ENCODE measurements at regions not wholly inside any gene's neighbourhood (a gene's known extent, or its start where the extent isn't known, plus 50 kb on each side); places are given as distances from the start of the nearest gene placed in this dataset.

DNA sequence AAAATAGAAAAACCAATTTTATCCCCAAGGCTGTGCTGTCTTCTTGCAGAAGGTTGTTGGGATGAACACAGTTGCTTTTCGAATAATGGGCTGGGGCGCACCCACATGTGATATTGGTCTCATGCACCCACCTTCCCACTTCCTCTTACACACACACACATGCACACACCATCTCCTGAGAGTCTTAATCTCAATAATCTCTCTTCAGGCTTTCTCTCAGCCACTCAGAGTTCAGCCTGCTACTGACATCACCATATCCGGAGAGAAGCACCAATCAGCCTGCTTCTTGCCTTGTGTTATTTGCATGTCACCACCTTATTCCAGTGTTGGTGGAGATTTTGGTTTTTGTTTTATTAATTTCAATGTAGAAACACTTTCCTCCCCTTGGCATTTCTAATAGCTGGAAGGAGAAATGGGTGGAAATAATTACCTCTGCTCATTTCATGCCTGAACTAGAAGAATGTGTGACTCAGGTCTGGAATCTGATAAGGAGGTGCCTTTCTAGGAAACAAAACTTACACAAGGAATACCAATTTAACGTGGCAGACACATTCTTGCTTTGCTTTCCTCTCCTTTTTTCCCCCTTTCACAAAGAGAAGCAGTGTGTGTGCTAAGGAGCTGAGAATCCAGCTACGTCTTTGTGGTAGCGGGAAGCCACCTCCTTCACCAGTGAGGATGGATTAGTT, 400.2 kb downstream of the MID1IP1 start:
- Histone ChIP-seq H3K36me3 (ENCODE audit: control insufficient read depth, insufficient read depth, low read length) (no peaks in the 10 kb centered on the region), H3K4me3 (ENCODE audit: low read depth, low read length) (no peak overlapping the region), H3K27me3 (ENCODE audit: control insufficient read depth, insufficient read depth, low read length) (no peaks in the 10 kb centered on the region)
- TF ChIP-seq, protein P1, sequence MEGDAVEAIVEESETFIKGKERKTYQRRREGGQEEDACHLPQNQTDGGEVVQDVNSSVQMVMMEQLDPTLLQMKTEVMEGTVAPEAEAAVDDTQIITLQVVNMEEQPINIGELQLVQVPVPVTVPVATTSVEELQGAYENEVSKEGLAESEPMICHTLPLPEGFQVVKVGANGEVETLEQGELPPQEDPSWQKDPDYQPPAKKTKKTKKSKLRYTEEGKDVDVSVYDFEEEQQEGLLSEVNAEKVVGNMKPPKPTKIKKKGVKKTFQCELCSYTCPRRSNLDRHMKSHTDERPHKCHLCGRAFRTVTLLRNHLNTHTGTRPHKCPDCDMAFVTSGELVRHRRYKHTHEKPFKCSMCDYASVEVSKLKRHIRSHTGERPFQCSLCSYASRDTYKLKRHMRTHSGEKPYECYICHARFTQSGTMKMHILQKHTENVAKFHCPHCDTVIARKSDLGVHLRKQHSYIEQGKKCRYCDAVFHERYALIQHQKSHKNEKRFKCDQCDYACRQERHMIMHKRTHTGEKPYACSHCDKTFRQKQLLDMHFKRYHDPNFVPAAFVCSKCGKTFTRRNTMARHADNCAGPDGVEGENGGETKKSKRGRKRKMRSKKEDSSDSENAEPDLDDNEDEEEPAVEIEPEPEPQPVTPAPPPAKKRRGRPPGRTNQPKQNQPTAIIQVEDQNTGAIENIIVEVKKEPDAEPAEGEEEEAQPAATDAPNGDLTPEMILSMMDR (IDR thresholded peaks at IDR 0.05; ENCODE audit: insufficient read depth, low read length, poor library complexity, severe bottlenecking): no peak
- DNase-seq (ENCODE audit: low read depth): peak; percentile 55

- no peak for DNase-seq (ENCODE audit: low read depth)
- no peaks in the 10 kb centered on the region for H3K36me3 ChIP-seq (ENCODE audit: control insufficient read depth, insufficient read depth, low read length)
- TF ChIP-seq, protein P1 (IDR thresholded peaks at IDR 0.05; ENCODE audit: insufficient read depth, low read length, poor library complexity, severe bottlenecking): no peak
- H3K27me3 ChIP-seq (ENCODE audit: control insufficient read depth, insufficient read depth, low read length): no peaks in the 10 kb centered on the region
- no peak overlapping the region for H3K4me3 ChIP-seq (ENCODE audit: low read depth, low read length)
These were observed 401.4 kb downstream of the MID1IP1 start for GRCh38 chrX:39202641-39203040.

DNA sequence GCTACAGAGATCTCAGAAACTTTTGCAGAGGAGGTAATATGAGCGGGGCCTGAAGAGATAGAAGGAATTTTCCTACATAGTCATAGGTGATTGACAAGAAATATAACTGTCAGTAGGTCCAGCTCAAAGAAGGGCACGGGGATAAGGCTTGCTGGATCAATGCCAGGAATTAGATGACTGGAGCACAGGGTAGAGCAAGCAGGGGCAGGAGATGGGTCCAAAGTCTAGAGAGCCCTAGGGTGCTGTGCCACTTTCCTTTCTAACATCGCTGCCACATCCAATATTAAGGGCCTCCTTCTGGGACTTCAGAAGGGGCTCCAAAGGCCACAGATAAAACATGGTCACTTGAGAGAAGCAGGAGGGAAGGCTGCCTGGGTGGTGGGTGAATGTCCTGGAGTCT, 402.2 kb downstream of the MID1IP1 start:
- no peaks in the 10 kb centered on the region for H3K27me3 ChIP-seq (ENCODE audit: control insufficient read depth, insufficient read depth, low read length)
- no peaks in the 10 kb centered on the region for H3K36me3 ChIP-seq (ENCODE audit: control insufficient read depth, insufficient read depth, low read length)

DNA sequence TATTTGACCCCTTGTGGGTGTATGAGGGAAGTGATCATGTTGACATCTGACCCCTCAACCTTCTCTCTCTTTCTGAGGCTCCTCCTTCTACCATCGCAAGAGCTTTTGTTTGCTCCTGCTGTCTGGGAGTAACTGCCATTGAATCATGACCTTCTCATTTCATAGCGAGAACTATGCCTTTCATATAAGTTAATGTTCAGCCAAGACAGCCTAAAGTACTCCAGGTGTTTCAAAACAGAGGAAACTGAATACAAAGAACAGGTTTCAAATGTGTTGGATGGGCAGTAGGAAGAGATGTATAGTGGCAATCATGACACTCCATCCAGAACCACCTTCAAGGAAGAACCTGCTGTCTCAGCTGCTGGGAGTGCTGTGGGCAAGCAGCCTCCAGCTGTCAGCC, 403.1 kb downstream of the MID1IP1 start:
- Histone ChIP-seq H3K36me3 (ENCODE audit: control insufficient read depth, insufficient read depth, low read length) (no peaks in the 10 kb centered on the region), H3K4me3 (ENCODE audit: low read depth, low read length) (no peak overlapping the region), H3K27me3 (ENCODE audit: control insufficient read depth, insufficient read depth, low read length) (no peaks in the 10 kb centered on the region)
- no peak for DNase-seq (ENCODE audit: low read depth)
- TF ChIP-seq, protein P1 (IDR thresholded peaks at IDR 0.05; ENCODE audit: insufficient read depth, low read length, poor library complexity, severe bottlenecking): no peak

More for the DNA sequence above, 402.2 kb downstream of the MID1IP1 start:
- TF ChIP-seq, protein P1 (IDR thresholded peaks at IDR 0.05; ENCODE audit: insufficient read depth, low read length, poor library complexity, severe bottlenecking): no peak
- DNase-seq (ENCODE audit: low read depth): no peak
- H3K4me3 ChIP-seq (ENCODE audit: low read depth, low read length): no peak overlapping the region

- no peak for DNase-seq (ENCODE audit: low read depth)
- no peaks in the 10 kb centered on the region for H3K27me3 ChIP-seq (ENCODE audit: control insufficient read depth, insufficient read depth, low read length)
- H3K36me3 ChIP-seq (ENCODE audit: control insufficient read depth, insufficient read depth, low read length): no peaks in the 10 kb centered on the region
- TF ChIP-seq, protein P1 (IDR thresholded peaks at IDR 0.05; ENCODE audit: insufficient read depth, low read length, poor library complexity, severe bottlenecking): no peak
- no peak overlapping the region for H3K4me3 ChIP-seq (ENCODE audit: low read depth, low read length)
These were observed 403.7 kb downstream of the MID1IP1 start for GRCh38 chrX:39204945-39205344.

DNA sequence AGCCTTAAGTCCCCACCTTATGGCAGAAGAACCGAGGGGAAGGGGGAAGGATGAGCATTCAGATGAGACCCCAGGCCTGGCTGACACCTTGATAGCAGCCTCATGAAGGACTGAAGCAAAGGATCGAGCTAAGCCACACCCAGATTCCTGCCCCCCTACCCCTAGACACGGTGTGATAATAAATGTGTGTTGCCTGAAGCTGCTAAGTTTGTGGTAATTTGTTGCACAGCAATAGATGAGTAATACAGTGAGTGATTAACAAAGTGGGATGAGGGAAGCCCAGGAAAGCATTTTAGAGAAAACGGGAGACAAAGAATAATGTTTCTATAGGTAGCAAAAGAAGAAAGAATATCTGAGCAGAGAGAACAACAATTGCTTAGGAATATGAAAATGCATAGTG, 404.2 kb downstream of the MID1IP1 start:
- no peaks in the 10 kb centered on the region for H3K27me3 ChIP-seq (ENCODE audit: control insufficient read depth, insufficient read depth, low read length)
- DNase-seq (ENCODE audit: low read depth): no peak
- TF ChIP-seq, protein P1 (IDR thresholded peaks at IDR 0.05; ENCODE audit: insufficient read depth, low read length, poor library complexity, severe bottlenecking): no peak
- no peak overlapping the region for H3K4me3 ChIP-seq (ENCODE audit: low read depth, low read length)
- no peaks in the 10 kb centered on the region for H3K36me3 ChIP-seq (ENCODE audit: control insufficient read depth, insufficient read depth, low read length)
